ENCODE measurements at regions not wholly inside any gene's neighbourhood (a gene's known extent, or its start where the extent isn't known, plus 50 kb on each side); places are given as distances from the start of the nearest gene placed in this dataset.

- Histone ChIP-seq H3K9ac (ENCODE audit: low read depth, low read length) (no peak overlapping the region), H3K4me2 (ENCODE audit: low read depth, low read length) (no peak overlapping the region), H2BK120ac (ENCODE audit: low read depth, low read length) (no peak overlapping the region), H2BK20ac (ENCODE audit: low read depth, low read length) (no peak overlapping the region), H2BK5ac (ENCODE audit: low read depth, low read length, poor library complexity, severe bottlenecking) (no peak overlapping the region), H3K4ac (ENCODE audit: low read depth, low read length) (no peak overlapping the region), H3K79me1 (ENCODE audit: low read depth in 1 of 2, low read length in 2 of 2) (no peaks in the 10 kb centered on the region), H4K91ac (ENCODE audit: insufficient read depth, low read depth, low read length) (no peak overlapping the region), H2BK15ac (ENCODE audit: low read depth, low read length) (no peak overlapping the region), H3K27me3 (ENCODE audit: control insufficient read depth, insufficient read depth, low read length) (no peaks in the 10 kb centered on the region), H3K4me3 (ENCODE audit: insufficient read depth, low read depth, low read length) (no peak overlapping the region), H2AFZ (replicated peaks; ENCODE audit: low read length, poor library complexity) (no peak overlapping the region), H4K20me1 (ENCODE audit: insufficient read depth, low read length) (no peaks in the 10 kb centered on the region), H3K14ac (replicated peaks; ENCODE audit: low read depth, low read length) (no peak overlapping the region), H3K4me1 (ENCODE audit: control insufficient read depth, insufficient read depth, low read length) (no peaks in the 10 kb centered on the region), H3K36me3 (ENCODE audit: control insufficient read depth, insufficient read depth, low read length) (no peaks in the 10 kb centered on the region), H4K8ac (ENCODE audit: low read depth in 2 of 2, low read length in 2 of 2) (no peak overlapping the region), H3K56ac (ENCODE audit: extremely low read depth, insufficient read depth, low read length) (no peak overlapping the region), H3K27ac (ENCODE audit: insufficient read depth, low read length) (no peak overlapping the region), H3K9me3 (ENCODE audit: control insufficient read depth, insufficient read depth, low read length) (no peaks in the 10 kb centered on the region), H3K23ac (ENCODE audit: low read depth, low read length) (no peak overlapping the region), H2AK9ac (replicated peaks; ENCODE audit: low read depth, low read length, poor library complexity) (no peak overlapping the region), H3K18ac (ENCODE audit: low read depth, low read length) (no peak overlapping the region), H2AK5ac (ENCODE audit: low read depth, low read length) (no peak overlapping the region), H4K5ac (ENCODE audit: low read depth, low read length) (no peak overlapping the region), H3K9me1 (ENCODE audit: insufficient read depth, low read length) (no peaks in the 10 kb centered on the region)
- BruUV-seq (replicated peaks) = no TSS peak
- intact Hi-C loops (cut with micrococcal nuclease) (no loop called here), dilution Hi-C loops (cut with HindIII; ENCODE audit: low sequenced_read_pairs, unreplicated experiment) (no loop called here), in situ Hi-C loops (cut with MboI; ENCODE audit: low sequenced_read_pairs) (no loop called here)
- DNase-seq = no peak
- no peak for TF ChIP-seq RFX5 (IDR thresholded peaks at IDR 0.05; ENCODE audit: low read depth, low read length)
- TF ChIP-seq CHD1 (IDR thresholded peaks at IDR 0.05; ENCODE audit: low read depth, low read length) = no peak
- no peak for TF ChIP-seq USF2 (IDR thresholded peaks at IDR 0.05; ENCODE audit: low read depth, low read length)
- no peak for TF ChIP-seq RAD21 (IDR thresholded peaks at IDR 0.05; ENCODE audit: low read length)
- no peak for TF ChIP-seq POLR2A (IDR thresholded peaks at IDR 0.05; ENCODE audit: low read depth, low read length)
- TF ChIP-seq CEBPB (IDR thresholded peaks at IDR 0.05; ENCODE audit: low read depth, low read length) = no peak
- no peak for TF ChIP-seq RCOR1 (IDR thresholded peaks at IDR 0.05; ENCODE audit: insufficient replicate concordance, low read length)
- TF ChIP-seq SMC3 (IDR thresholded peaks at IDR 0.05; ENCODE audit: low read depth, low read length) = no peak
- no peak for TF ChIP-seq MAZ (IDR thresholded peaks at IDR 0.05; ENCODE audit: borderline replicate concordance, low read depth, low read length)
- no peak for TF ChIP-seq CTCF (conservative IDR thresholded peaks at IDR 0.05; ENCODE audit: low read depth, low read length)
- TF ChIP-seq NFE2L2 (IDR thresholded peaks at IDR 0.05; ENCODE audit: low read depth, low read length) = no peak
- no peak for TF ChIP-seq BHLHE40 (IDR thresholded peaks at IDR 0.05; ENCODE audit: low read depth, low read length)
- TF ChIP-seq ELK1 (IDR thresholded peaks at IDR 0.05; ENCODE audit: borderline replicate concordance, low read depth, low read length) = no peak
- no peak for TF ChIP-seq MXI1 (IDR thresholded peaks at IDR 0.05; ENCODE audit: borderline replicate concordance, low read depth, low read length)
- TF ChIP-seq FOS (IDR thresholded peaks at IDR 0.05; ENCODE audit: low read depth, low read length) = no peak
- no peak for TF ChIP-seq MAFK (IDR thresholded peaks at IDR 0.05; ENCODE audit: low read depth, low read length)
- CTCF ChIA-PET = no interaction called here
- POLR2A ChIA-PET (ENCODE audit: unreplicated experiment) = no interaction called here
- no CpG with 5 or more reads among the region's 4 CpGs for WGBS, 2 experiments (ENCODE audit: extremely low coverage in 2 of 2, insufficient read length in 1 of 2)
- ATAC-seq (ENCODE audit: low read depth) = no peak
Measured at GRCh38 chr13:80515296-80515695, 174.4 kb upstream of the SPRY2 start.

All from IMR-90 (cell line).